Heart left ventricle (tissue), 13 donors: ENCODE measurements at regions not wholly inside any gene's neighbourhood (a gene's known extent, or its start where the extent isn't known, plus 50 kb on each side); places are given as distances from the start of the nearest gene placed in this dataset.

Experiments
- POLR2A ChIP-seq, 2 donors: fragments of 450-650 bp; IDR thresholded peaks; one replicate each; pipeline ENCODE4 v1.6.1; 2017; ENCODE audit warnings: antibody characterized with exemption in 2 of 2, mild to moderate bottlenecking in 2 of 2, moderate library complexity in 2 of 2
- TF ChIP-seq, protein P1 (sequence below), 12 donors: fragments of 200-600 bp; sonication (generic) in 4 of 12; IDR thresholded peaks; one replicate each; pipeline versions ENCODE4 v1.5.0 to v1.8.0; 2018 to 2022; ENCODE audit warnings: antibody characterized with exemption in 12 of 12, mild to moderate bottlenecking in 5 of 12
- donor health status: ischemic (EF 13 %, LVEDD 7.1; RV severe dilation, severe dysfunction).
- donor health status: DM: no; HTN: yes; CAD: no.
- donor health status: DM: no; HTN: no; CAD: no.
- donor health status: ischemic (EF 25% LVEDD 6.9; RV normal size, moderate dysfunction).
- donor health status: ischemic (EF 25% LVEDD 5.7; RV mildly dilated, moderate dysfunction).
- donor health status: ischemic (EF 35%, LVEDD 5.7; RV mildly dilated, moderate dysfunction).
- donor health status: nonischemic (EF 11% LVEDD 7.7; RV severe dilation, severe dysfunction).
- donor health status: DM: yes; HTN: yes; CAD: no.
- donor health status: PGD.
- donor health status: ischemic (EF 29% LVEDD 5.4; RV normal size, mild dysfunction).
- donor health status: nonischemic (EF 23%, LVEDD 6.1; RV moderate dilation, normal function).

DNA sequence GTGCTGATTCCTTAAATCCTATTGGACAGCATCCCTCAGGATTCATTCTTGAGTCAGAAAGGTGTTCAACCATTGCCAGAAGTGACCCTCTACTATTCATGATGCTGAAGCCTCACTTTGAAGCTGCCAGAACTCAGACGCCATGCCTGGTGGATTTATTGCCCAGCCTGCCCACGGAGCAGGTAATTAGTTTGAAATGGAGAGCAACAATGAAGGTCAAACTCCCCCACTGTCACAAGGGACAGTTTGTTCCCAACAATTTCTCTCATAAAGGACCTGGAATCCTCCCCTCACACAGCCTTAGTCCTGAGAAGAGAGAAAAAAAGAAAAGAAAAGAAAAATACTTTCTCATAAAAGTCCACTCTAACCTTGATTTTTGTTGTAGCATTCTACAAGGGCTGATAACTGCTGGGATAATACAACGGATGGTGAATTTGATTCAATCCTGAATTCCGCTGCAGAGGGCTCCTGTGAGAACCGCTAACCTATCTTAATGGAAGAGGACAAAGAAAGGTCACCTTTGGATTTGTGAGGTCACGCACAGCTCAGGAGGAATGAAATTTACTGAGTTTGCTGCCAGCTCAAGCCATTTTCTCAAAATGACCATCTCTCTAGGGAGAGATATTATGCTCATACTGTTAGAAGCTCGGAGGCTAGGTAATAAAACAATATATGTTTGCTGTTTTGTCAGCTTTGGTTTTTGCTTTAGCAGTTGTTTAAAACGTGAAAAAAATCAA is 161.6 kb upstream of the SYN3 start:
- TF ChIP-seq, protein P1, sequence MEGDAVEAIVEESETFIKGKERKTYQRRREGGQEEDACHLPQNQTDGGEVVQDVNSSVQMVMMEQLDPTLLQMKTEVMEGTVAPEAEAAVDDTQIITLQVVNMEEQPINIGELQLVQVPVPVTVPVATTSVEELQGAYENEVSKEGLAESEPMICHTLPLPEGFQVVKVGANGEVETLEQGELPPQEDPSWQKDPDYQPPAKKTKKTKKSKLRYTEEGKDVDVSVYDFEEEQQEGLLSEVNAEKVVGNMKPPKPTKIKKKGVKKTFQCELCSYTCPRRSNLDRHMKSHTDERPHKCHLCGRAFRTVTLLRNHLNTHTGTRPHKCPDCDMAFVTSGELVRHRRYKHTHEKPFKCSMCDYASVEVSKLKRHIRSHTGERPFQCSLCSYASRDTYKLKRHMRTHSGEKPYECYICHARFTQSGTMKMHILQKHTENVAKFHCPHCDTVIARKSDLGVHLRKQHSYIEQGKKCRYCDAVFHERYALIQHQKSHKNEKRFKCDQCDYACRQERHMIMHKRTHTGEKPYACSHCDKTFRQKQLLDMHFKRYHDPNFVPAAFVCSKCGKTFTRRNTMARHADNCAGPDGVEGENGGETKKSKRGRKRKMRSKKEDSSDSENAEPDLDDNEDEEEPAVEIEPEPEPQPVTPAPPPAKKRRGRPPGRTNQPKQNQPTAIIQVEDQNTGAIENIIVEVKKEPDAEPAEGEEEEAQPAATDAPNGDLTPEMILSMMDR (IDR thresholded peaks at IDR 0.05) = no peak
- no peak for TF ChIP-seq POLR2A (IDR thresholded peaks at IDR 0.05)
